ENCODE measurements at regions not wholly inside any gene's neighbourhood (a gene's known extent, or its start where the extent isn't known, plus 50 kb on each side); places are given as distances from the start of the nearest gene placed in this dataset.

DNA sequence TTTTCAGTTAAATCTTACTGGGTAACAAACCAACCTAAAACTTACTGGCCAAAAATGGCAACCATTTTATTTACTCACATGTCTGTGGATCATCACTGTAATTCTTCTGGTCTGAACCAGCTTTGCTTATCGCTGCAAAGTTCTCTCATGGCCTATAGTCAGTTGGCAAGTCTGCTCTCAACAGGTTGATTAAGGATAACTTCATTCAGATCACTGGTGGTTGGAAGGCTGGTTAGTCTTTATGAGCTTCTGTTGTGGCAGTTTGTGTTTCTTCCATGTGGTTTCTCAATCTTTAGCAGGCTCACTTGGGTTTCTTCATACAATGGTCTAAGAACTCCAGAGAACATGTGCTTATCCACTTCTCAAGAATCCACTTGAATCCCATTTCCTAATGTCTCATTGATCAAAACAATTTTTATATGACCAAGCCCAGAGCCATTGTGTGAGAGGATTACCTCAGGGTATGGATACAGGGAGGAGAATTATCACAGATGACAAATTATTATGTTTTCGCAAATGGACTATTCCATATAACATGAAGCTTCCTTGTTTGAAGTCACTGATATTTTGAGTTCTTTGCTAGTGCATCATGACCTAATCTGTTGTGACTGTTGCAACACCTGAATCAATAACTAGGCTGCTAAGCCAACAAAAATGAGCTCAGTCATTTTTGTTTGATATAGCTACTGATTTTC lies 155.4 kb upstream of the BMP2 start:
- TF ChIP-seq, protein P1, sequence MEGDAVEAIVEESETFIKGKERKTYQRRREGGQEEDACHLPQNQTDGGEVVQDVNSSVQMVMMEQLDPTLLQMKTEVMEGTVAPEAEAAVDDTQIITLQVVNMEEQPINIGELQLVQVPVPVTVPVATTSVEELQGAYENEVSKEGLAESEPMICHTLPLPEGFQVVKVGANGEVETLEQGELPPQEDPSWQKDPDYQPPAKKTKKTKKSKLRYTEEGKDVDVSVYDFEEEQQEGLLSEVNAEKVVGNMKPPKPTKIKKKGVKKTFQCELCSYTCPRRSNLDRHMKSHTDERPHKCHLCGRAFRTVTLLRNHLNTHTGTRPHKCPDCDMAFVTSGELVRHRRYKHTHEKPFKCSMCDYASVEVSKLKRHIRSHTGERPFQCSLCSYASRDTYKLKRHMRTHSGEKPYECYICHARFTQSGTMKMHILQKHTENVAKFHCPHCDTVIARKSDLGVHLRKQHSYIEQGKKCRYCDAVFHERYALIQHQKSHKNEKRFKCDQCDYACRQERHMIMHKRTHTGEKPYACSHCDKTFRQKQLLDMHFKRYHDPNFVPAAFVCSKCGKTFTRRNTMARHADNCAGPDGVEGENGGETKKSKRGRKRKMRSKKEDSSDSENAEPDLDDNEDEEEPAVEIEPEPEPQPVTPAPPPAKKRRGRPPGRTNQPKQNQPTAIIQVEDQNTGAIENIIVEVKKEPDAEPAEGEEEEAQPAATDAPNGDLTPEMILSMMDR (IDR thresholded peaks at IDR 0.05; ENCODE audit: low read depth, low read length, poor library complexity, severe bottlenecking) = no peak
- no peak for TF ChIP-seq EZH2phosphoT487 (IDR thresholded peaks at IDR 0.05; ENCODE audit: borderline replicate concordance, low read length)
